ENCODE measurements at regions not wholly inside any gene's neighbourhood (a gene's known extent, or its start where the extent isn't known, plus 50 kb on each side); places are given as distances from the start of the nearest gene placed in this dataset.

DNA sequence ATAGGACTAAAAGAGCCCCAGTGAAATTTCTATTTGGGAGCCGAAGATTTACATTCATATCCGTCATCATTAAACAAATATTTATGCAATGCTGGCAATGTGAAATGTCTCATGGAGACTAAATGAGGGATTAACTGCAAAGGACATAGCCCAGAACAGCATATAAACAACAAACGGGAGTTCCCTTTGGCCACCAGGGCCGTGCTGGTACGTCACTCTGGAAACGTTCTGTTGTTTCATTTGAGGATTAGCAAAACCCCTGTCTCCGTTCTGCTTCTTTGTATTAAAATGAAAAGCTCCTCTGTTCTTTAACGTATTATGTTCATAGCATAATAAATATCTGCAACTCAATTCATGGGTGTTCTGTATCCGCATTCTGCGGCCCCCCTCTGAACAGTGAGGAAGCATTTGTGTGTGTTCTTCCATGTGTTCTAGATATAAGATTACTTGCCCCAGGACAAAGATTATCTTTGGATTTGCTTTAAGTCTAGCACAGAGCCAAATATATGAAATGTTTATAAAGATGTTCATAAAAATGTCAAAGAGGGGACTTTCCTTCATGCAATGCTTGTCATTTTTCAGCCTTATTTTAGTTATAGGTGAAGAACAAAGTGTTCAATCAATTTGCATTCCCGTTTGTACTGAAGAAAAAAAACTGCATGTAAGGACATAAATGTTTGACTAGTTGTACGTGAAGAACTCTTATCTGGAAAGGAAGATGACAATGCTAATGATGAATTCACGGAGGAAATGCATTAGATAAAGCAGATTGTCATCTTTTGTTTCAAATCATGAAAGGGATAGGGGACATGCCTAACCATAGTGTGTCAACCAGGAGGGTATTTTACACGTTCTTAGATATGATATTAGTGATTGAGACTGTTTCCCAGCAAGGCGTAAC lies 90.0 kb upstream of the TNFAIP3 start:
- no peak for TF ChIP-seq JUN (IDR thresholded peaks at IDR 0.05)
- TF ChIP-seq, protein P1, sequence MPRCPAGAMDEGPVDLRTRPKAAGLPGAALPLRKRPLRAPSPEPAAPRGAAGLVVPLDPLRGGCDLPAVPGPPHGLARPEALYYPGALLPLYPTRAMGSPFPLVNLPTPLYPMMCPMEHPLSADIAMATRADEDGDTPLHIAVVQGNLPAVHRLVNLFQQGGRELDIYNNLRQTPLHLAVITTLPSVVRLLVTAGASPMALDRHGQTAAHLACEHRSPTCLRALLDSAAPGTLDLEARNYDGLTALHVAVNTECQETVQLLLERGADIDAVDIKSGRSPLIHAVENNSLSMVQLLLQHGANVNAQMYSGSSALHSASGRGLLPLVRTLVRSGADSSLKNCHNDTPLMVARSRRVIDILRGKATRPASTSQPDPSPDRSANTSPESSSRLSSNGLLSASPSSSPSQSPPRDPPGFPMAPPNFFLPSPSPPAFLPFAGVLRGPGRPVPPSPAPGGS (IDR thresholded peaks at IDR 0.05) = no peak
- no peak for TF ChIP-seq HDAC2 (IDR thresholded peaks at IDR 0.05)
- TF ChIP-seq, protein P2, sequence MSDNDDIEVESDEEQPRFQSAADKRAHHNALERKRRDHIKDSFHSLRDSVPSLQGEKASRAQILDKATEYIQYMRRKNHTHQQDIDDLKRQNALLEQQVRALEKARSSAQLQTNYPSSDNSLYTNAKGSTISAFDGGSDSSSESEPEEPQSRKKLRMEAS (IDR thresholded peaks at IDR 0.05) = no peak
- TF ChIP-seq, protein P3, sequence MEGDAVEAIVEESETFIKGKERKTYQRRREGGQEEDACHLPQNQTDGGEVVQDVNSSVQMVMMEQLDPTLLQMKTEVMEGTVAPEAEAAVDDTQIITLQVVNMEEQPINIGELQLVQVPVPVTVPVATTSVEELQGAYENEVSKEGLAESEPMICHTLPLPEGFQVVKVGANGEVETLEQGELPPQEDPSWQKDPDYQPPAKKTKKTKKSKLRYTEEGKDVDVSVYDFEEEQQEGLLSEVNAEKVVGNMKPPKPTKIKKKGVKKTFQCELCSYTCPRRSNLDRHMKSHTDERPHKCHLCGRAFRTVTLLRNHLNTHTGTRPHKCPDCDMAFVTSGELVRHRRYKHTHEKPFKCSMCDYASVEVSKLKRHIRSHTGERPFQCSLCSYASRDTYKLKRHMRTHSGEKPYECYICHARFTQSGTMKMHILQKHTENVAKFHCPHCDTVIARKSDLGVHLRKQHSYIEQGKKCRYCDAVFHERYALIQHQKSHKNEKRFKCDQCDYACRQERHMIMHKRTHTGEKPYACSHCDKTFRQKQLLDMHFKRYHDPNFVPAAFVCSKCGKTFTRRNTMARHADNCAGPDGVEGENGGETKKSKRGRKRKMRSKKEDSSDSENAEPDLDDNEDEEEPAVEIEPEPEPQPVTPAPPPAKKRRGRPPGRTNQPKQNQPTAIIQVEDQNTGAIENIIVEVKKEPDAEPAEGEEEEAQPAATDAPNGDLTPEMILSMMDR (IDR thresholded peaks at IDR 0.05) = no peak
- no peak for TF ChIP-seq MAFK (IDR thresholded peaks at IDR 0.05; ENCODE audit: partially characterized antibody)
- TF ChIP-seq, protein P4, sequence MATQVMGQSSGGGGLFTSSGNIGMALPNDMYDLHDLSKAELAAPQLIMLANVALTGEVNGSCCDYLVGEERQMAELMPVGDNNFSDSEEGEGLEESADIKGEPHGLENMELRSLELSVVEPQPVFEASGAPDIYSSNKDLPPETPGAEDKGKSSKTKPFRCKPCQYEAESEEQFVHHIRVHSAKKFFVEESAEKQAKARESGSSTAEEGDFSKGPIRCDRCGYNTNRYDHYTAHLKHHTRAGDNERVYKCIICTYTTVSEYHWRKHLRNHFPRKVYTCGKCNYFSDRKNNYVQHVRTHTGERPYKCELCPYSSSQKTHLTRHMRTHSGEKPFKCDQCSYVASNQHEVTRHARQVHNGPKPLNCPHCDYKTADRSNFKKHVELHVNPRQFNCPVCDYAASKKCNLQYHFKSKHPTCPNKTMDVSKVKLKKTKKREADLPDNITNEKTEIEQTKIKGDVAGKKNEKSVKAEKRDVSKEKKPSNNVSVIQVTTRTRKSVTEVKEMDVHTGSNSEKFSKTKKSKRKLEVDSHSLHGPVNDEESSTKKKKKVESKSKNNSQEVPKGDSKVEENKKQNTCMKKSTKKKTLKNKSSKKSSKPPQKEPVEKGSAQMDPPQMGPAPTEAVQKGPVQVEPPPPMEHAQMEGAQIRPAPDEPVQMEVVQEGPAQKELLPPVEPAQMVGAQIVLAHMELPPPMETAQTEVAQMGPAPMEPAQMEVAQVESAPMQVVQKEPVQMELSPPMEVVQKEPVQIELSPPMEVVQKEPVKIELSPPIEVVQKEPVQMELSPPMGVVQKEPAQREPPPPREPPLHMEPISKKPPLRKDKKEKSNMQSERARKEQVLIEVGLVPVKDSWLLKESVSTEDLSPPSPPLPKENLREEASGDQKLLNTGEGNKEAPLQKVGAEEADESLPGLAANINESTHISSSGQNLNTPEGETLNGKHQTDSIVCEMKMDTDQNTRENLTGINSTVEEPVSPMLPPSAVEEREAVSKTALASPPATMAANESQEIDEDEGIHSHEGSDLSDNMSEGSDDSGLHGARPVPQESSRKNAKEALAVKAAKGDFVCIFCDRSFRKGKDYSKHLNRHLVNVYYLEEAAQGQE (IDR thresholded peaks at IDR 0.05) = no peak
- no peak for TF ChIP-seq JUNB (IDR thresholded peaks at IDR 0.05)
- TF ChIP-seq MYC (IDR thresholded peaks at IDR 0.05; ENCODE audit: borderline replicate concordance, low read length) = no peak
- TF ChIP-seq POLR2A (IDR thresholded peaks at IDR 0.05; ENCODE audit: low read length) = no peak

Measured in A549 (cell line).